NCI-H187 treated with DMSO at 0.1 percent for 48 hours (cell line): ENCODE measurements at regions not wholly inside any gene's neighbourhood (a gene's known extent, or its start where the extent isn't known, plus 50 kb on each side); places are given as distances from the start of the nearest gene placed in this dataset.
"Not testable (repeated sequence)": the region's sequence is repeated elsewhere in the genome, so short reads cannot be mapped to it uniquely, and the experiment has no call there.

Source experiments
- DNase-seq: peaks from one replicate; lab custom pipeline; 2025; lab: John Stamatoyannopoulos, UW

DNA sequence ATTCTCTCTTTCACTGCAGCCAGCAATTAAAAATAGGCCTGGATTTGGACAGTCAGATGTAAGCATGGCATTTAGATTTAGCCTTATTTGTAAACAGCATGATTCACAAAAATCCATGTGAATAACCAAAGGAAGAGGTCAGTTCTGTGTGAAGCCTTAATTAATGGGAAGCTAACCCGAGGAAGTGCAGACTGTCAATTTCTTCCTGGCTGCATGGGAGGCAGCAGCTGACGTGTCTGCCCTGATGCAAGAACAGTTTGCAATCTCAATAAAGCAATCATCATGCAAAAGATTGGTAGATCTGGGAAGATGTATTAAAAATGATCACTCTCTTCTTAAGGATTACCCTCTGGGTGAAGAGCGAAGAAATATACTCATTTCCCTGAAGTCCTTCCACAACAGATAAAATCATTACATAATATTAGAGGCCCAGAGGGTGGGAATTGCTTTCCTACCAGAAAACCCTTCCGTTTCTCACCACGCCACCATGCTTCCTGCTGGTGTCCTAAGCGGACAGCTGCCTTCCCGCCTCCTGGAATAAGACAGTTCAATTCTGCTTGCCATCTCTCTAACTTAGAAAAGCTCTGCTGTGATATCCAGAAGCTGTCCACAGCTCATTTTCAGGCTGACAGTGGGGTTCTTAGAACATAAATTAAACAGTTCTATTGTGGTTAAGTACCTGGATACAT is 526.7 kb upstream of the NRP1 start:
- DNase-seq: no peak

DNA sequence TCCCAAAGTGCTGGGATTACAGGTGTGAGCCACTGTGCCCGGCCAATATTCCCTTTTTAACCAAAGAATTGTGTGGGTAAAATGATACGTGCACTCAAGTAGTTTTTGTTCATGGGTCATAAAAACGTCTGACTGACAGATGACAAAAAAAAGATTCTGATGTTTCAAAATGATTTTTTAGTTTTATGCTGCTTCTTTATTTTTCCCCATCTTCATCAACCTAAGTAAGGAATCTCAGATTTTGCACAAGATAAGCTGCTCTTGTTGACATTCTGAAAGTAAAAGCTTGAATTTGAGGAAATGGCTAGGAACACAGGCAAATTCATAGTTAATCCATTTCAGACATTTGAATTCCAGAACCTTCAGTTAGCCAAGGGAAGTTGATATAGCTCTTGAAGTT is 526.1 kb upstream of the NRP1 start:
- no peak for DNase-seq

DNA sequence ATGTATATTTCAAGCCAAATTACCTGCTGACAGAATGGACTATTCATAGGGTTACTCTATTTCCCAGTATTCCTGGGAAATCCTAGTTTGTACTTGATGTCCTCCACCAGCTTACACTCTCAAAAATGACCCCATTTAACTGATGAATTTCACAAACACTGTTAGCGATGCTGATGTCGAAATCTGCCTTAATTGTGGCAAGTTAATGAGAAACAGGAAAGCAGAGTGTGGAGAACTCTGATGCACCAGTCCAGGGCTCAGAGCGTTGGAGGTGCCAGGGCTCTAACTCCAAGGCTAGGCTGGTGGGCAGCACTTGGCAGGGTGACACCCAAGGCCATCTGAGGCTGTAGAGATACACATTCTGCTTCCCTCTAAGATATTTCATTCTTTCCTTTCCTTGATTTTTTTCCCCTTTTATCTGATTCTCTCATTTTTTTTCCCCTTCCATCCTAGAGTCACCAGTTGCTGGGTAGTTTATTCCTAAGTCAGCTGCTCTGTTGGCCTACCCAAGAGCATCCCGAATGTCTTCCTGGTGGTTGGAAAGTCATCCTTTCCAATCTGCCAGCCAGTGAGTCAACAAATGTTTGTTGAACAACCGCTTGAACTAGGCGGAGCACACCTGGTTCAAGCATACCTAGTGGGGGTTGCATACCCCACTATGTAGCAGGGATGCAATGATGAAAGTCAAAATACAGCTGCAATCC is 525.0 kb upstream of the NRP1 start:
- no peak for DNase-seq

DNA sequence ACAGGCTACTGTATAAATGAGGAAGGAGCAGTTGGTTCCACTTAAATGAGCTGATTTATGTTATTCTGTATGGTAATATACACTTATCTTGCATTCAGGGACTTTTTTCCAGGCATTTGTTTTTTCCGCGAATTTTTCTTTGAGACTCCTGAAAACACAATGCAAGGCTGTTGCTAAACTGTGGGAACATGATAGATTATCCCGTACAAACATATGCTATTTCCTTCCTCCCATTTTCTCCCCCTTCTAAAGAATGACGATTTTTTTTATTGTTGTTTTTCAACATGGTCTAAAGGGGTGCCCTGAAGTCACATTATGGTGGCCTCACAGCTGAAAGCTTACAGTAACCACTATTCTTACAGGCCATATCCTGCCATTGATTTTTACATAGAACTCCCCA is 523.9 kb upstream of the NRP1 start:
- no peak for DNase-seq

DNA sequence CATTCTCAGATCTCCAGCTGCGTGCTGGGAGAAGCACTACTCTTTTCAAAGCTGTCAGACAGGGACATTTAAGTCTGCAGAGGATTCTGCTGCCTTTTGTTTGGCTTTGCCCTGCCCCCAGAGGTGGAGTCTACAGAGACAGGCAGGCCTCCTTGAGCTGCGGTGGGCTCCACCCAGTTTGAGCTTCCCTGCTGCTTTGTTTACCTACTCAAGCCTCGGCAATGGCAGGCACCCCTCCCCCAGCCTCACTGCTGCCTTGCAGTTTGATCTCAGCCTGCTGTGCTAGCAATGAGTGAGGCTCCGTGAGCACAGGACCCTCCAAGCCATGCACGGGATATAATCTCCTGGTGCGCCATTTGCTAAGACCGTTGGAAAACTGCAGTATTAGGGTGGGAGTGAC is 518.8 kb upstream of the NRP1 start:
- not testable (repeated sequence) for DNase-seq

GRCh38 chr10:33843379-33843778 is 508.9 kb upstream of the NRP1 start:
- DNase-seq: no peak

DNA sequence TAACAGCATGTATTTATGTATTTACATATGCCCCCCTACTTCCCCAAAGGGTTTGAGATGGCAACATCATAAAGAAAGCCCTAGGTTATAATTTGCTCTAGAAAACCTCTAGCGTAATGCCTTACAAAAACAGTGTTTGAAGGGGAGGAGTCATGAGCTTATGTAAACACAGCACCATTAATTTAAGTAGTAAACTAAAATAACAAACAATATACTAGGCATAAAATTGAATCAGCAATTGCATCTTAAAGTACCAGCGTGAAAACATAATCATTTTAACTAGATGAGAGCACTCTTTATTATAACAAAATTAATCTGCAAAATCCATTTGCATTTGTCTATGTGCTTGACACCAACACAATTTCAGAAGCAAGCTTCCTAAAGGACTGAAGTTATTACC is 507.2 kb upstream of the NRP1 start:
- DNase-seq: no peak

DNA sequence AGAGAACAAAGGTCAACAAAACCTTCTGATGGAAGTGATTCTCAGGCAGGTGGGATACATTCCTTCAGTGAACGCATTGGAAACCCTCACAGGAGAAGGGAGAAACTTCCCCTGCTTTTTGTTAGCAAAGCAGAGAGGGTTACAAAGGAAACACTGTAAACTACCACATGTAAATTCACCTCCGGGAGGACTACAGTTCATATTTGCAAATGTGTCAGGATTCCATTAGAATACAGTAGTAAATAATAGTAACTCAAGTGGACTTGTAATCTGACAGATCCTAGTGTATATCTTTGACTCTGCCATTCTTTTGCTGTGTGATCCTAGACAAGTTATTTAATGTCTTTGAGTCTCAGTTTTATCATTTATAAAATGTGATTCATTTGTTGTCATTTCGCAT is 504.3 kb upstream of the NRP1 start:
- DNase-seq: no peak

DNA sequence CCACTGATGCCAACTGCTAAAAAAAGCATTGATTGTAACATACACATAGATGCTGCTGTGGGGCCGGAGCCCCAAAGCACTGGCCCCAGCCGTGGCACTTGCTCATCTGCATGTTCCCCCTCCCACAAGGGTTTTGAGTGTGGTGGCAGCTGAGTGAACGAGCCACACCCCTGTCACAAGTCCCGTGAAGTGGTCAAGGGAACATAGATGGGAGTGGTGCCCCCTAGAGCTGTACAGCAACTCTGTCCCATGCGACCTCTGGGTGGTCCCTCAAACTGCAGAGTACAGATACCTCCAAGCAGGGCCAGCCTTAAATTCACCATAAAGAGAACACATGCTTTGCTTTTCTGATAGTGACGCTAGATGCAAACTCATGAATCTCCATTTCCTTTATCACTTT is 503.3 kb upstream of the NRP1 start:
- DNase-seq: no peak

GRCh38 chr10:33835556-33835955 is 501.1 kb upstream of the NRP1 start:
- DNase-seq: no peak

- DNase-seq: no peak
These were observed 499.1 kb upstream of the NRP1 start for GRCh38 chr10:33833566-33833965.

GRCh38 chr10:33832124-33832787 is 497.8 kb upstream of the NRP1 start:
- DNase-seq: no peak

GRCh38 chr10:33831591-33831990 is 497.1 kb upstream of the NRP1 start:
- DNase-seq: no peak

GRCh38 chr10:33829899-33830298 is 495.4 kb upstream of the NRP1 start:
- DNase-seq: not testable (repeated sequence)

DNA sequence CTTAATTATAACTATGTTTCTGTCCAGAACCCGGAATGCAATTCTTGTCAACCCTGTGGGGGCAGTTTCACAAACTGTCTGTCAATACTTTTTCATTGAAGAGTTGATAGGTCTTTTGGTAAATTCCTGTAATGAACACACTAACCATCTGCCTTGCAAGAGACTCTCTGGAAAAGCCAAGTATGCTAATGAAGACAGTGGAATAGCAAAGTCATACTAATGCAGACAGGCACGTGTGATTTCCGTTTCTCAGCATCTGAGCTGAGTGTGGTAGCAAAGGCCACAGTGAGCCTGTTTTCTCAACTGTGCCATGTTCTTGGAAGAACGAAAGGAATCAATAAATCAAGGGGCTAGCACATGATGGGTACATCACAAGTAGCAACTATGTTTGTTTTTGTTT is 494.1 kb upstream of the NRP1 start:
- DNase-seq: no peak

- DNase-seq: no peak
These were observed 491.7 kb upstream of the NRP1 start for GRCh38 chr10:33826186-33826585.

DNA sequence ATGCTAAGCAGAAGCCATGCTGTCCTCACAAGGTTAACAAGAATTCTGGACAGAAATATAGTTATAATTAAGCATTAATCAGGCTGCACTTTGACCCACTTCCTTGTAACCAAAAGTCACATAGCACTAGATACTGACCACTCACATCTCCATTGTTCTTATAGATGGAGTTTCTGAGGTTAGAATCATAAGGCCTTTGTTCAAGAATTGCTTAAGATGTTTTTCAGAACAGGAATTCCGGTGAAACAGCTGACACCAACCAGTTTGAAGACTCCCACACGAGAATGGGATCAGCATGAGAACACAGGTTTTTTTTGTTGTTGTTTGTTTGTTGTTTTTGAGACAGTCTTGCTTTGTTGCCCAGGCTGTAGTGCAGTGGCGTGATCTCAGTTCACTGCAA is 488.3 kb upstream of the NRP1 start:
- no peak for DNase-seq

DNA sequence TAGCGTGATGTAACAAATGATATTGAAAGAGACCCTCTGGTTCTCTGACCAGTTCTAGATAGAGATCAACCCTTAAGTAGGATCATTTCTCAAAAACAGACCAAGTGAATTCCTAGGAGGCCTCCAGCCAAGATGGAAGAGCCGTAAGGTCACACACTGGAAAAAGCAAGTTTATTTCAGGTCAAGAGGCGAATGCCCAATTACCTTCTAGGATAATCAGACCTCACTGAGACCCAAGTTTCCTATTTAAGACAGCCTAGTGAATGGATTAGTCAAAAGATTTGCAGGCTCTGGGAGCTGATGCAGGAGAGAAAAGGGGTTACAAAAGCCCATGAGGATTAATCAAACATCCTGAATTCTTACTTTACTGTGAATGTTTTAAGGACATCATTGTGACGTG is 486.1 kb upstream of the NRP1 start:
- no peak for DNase-seq

DNA sequence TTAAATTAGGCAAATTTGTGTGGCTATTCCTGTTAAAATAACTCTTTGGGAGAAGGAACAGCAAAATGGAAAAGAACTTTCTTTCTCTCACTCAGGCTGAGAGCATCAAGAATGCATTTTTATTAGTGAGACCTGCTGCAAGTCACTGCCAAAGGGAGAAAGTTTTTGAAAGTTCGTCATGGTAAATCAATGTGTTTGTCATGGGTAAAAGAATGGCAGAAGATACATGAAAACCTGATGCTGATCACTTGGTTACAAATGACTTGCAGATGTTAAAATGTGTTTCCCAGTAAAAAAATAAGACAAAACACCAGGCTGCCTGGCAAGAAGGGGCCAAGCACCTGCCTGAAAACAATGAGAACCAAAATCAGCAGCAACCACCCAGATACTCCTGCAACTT is 484.7 kb upstream of the NRP1 start:
- DNase-seq: no peak

DNA sequence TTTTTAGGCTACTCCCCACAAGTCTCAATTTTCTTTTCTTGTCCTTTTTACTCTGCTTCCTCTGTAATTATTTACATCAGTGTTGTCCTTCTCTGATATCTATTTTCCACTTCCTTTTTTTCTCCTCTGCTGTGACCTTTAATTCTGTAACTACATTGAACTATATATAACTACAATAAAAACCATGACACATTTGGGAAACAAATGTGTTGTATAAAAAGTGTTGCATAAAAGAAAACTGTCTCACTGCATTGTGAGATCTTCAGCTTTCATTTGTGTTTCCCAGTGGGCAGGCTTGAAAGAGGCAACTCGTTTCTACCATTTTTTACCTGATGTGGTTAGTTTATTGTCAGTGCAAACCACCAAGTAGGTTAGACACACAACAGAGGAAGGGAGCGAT is 483.9 kb upstream of the NRP1 start:
- no peak for DNase-seq

GRCh38 chr10:33817605-33818004 is 483.1 kb upstream of the NRP1 start:
- DNase-seq: no peak

- DNase-seq: no peak
These were observed 481.3 kb upstream of the NRP1 start for GRCh38 chr10:33815776-33816175.

- no peak for DNase-seq
These were observed 479.4 kb upstream of the NRP1 start for GRCh38 chr10:33813871-33814270.
